ENCODE measurements at regions not wholly inside any gene's neighbourhood (a gene's known extent, or its start where the extent isn't known, plus 50 kb on each side); places are given as distances from the start of the nearest gene placed in this dataset.

DNA sequence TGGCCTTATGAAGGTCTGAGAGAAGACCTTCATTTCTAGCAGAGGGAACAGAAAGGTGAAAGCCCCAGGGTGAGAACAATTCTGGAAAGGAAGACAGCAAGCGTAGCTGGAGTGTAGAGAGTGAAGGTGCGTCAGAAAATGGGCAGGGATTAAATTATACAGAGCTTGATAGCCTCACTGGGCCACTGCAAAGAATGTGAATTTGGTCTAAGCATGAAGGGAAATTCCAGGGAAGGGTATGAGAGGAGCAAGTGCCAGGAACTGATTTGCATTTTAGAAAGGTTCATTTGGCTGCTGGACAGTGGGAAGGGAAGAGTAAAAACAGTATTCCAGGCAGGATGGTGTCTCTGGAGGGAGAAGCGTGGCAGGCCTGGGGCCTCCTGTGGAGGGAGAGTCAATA lies 274.1 kb upstream of the ASIC2 start:
- Histone ChIP-seq H3K14ac (replicated peaks; ENCODE audit: low read depth, low read length) (no peak overlapping the region), H4K91ac (ENCODE audit: insufficient read depth, low read depth, low read length) (no peak overlapping the region), H3K4me2 (ENCODE audit: low read depth, low read length) (no peak overlapping the region), H3K9me1 (ENCODE audit: insufficient read depth, low read length) (no peaks in the 10 kb centered on the region), H3K56ac (ENCODE audit: extremely low read depth, insufficient read depth, low read length) (no peak overlapping the region), H3K18ac (ENCODE audit: low read depth, low read length) (no peak overlapping the region), H2AK9ac (replicated peaks; ENCODE audit: low read depth, low read length, poor library complexity) (no peak overlapping the region), H3K4me3 (ENCODE audit: insufficient read depth, low read depth, low read length) (no peak overlapping the region), H2AFZ (replicated peaks; ENCODE audit: low read length, poor library complexity) (no peak overlapping the region), H2BK20ac (ENCODE audit: low read depth, low read length) (no peak overlapping the region), H3K23ac (ENCODE audit: low read depth, low read length) (no peak overlapping the region), H2BK5ac (ENCODE audit: low read depth, low read length, poor library complexity, severe bottlenecking) (no peak overlapping the region), H3K9ac (ENCODE audit: low read depth, low read length) (no peak overlapping the region), H3K79me1 (ENCODE audit: low read depth in 1 of 2, low read length in 2 of 2) (no peaks in the 10 kb centered on the region), H3K4ac (ENCODE audit: low read depth, low read length) (no peak overlapping the region), H2AK5ac (ENCODE audit: low read depth, low read length) (no peak overlapping the region), H3K27me3 (ENCODE audit: control insufficient read depth, insufficient read depth, low read length) (no peaks in the 10 kb centered on the region), H3K9me3 (ENCODE audit: control insufficient read depth, insufficient read depth, low read length) (peaks cover 8% of the 10 kb centered on the region; the same call in 1 of the 2 replicates), H2BK120ac (ENCODE audit: low read depth, low read length) (no peak overlapping the region), H3K27ac (ENCODE audit: insufficient read depth, low read length) (no peak overlapping the region), H3K36me3 (ENCODE audit: control insufficient read depth, insufficient read depth, low read length) (no peaks in the 10 kb centered on the region), H4K5ac (ENCODE audit: low read depth, low read length) (no peak overlapping the region), H4K20me1 (ENCODE audit: insufficient read depth, low read length) (no peaks in the 10 kb centered on the region), H3K4me1 (ENCODE audit: control insufficient read depth, insufficient read depth, low read length) (no peaks in the 10 kb centered on the region), H2BK15ac (ENCODE audit: low read depth, low read length) (no peak overlapping the region), H4K8ac (ENCODE audit: low read depth in 2 of 2, low read length in 2 of 2) (no peak overlapping the region)
- 26% methylated on average over 3 of the region's 3 CpGs; no CpG with 5 or more reads in 1 of the 2 experiments for WGBS, 2 experiments (ENCODE audit: extremely low coverage in 2 of 2, insufficient read length in 1 of 2)
- CTCF ChIA-PET: no interaction called here
- POLR2A ChIA-PET (ENCODE audit: unreplicated experiment): no interaction called here
- intact Hi-C loops (cut with micrococcal nuclease): no loop called here
- no TSS peak for BruUV-seq (replicated peaks)
- dilution Hi-C loops (cut with HindIII; ENCODE audit: low sequenced_read_pairs, unreplicated experiment): no loop called here
- no peak for DNase-seq
- no peak for ATAC-seq (ENCODE audit: low read depth)
- in situ Hi-C loops (cut with MboI; ENCODE audit: low sequenced_read_pairs): no loop called here
- no peak for TF ChIP-seq CHD1 (IDR thresholded peaks at IDR 0.05; ENCODE audit: low read depth, low read length)
- TF ChIP-seq FOS (IDR thresholded peaks at IDR 0.05; ENCODE audit: low read depth, low read length): no peak
- no peak for TF ChIP-seq POLR2A (IDR thresholded peaks at IDR 0.05; ENCODE audit: low read depth, low read length)

All from IMR-90 (cell line).